GM12878 (cell line): ENCODE measurements at regions not wholly inside any gene's neighbourhood (a gene's known extent, or its start where the extent isn't known, plus 50 kb on each side); places are given as distances from the start of the nearest gene placed in this dataset.

ENCODE experiments used
- ATAC-seq: fragments of 200-7000 bp; cut with Tn5 transposase; 3 replicates; pipeline ENCODE4 v1.9.1; 2020; ENCODE audit warnings: mild to moderate bottlenecking, moderate library complexity
- BruUV-seq: library from RNA; stranded (reverse); fragments of 400-500 nt; replicated peaks from 2 replicates; lab custom pipeline; 2021; lab: Mats Ljungman, UMichigan
- CTCF ChIA-PET: fragments of 300-600 bp; sonication (Branson Sonifier 250); formaldehyde crosslinking; extraction: SDS; loops from one replicate; lab custom pipeline; 2021; ENCODE audit warnings: inconsistent platforms; lab: Yijun Ruan, JAX
- POLR2A ChIA-PET: fragments of 350-600 bp; formaldehyde crosslinking; extraction: SDS; loops from one replicate; lab custom pipeline; 2021; ENCODE audit warnings: inconsistent platforms; lab: Charles Lee
- RAD21 ChIA-PET: fragments of 300-600 bp; sonication (Branson Sonifier 250); formaldehyde crosslinking; loops from one replicate; lab custom pipeline; 2023; ENCODE audit warnings: antibody characterized with exemption; ENCODE audit not compliant: unreplicated experiment; lab: Charles Lee
- SMC1A ChIA-PET: fragments of 300-600 bp; sonication (Branson Sonifier 250); formaldehyde crosslinking; loops from one replicate; lab custom pipeline; 2023; ENCODE audit not compliant: unreplicated experiment, uncharacterized antibody; lab: Charles Lee
- DNase-seq: peaks from one replicate; pipeline ENCODE4 v3.0.0-alpha.2; 2011; ENCODE audit warnings: low read depth, low spot score
- FAIRE-seq: peaks from 3 replicates; lab custom pipeline; 2011; peaks lifted over from hg19 to GRCh38; lab: Jason Lieb, UNC
- H2AFZ ChIP-seq: 2 replicates; pipeline ENCODE4 v1.6.0; 2011; ENCODE audit warnings: low read depth, low read length, control low read depth; ENCODE audit not compliant: control insufficient read depth
- H3K27ac ChIP-seq: 2 replicates; pipeline ENCODE4 v1.5.1; 2011; ENCODE audit warnings: control low read depth; ENCODE audit not compliant: control insufficient read depth, insufficient read depth
- H3K27me3 ChIP-seq, 2 experiments: replicated peaks in 1 of 2; 2 replicates each; pipeline versions ENCODE4 v1.6.0 to v1.6.1; 2011; ENCODE audit warnings: low read length in 1 of 2; ENCODE audit not compliant: control insufficient read depth in 2 of 2, insufficient read depth in 2 of 2
- H3K36me3 ChIP-seq, 2 experiments: 2 replicates each; pipeline ENCODE4 v1.5.1; 2011; ENCODE audit warnings: low read length in 1 of 2; ENCODE audit not compliant: control insufficient read depth in 2 of 2, insufficient read depth in 2 of 2
- H3K4me1 ChIP-seq: 2 replicates; pipeline ENCODE4 v1.6.1; 2011; ENCODE audit warnings: mild to moderate bottlenecking, low read length, moderate library complexity, mixed read lengths; ENCODE audit not compliant: control insufficient read depth, insufficient read depth
- H3K4me2 ChIP-seq: 2 replicates; pipeline ENCODE4 v1.6.0; 2011; ENCODE audit warnings: control low read depth; ENCODE audit not compliant: control insufficient read depth, insufficient read depth
- H3K4me3 ChIP-seq: fragments of 200-600 bp; sonication (generic); 2 replicates; pipeline ENCODE4 v1.5.1; 2016
- H3K79me2 ChIP-seq: 2 replicates; pipeline ENCODE4 v1.6.0; 2011; ENCODE audit warnings: low read length; ENCODE audit not compliant: control insufficient read depth, insufficient read depth
- H3K9ac ChIP-seq: 2 replicates; pipeline ENCODE4 v1.8.0; 2011; ENCODE audit warnings: low read length, control low read depth, mixed read lengths; ENCODE audit not compliant: control insufficient read depth, insufficient read depth
- H3K9me3 ChIP-seq: replicated peaks from 3 replicates; pipeline ENCODE4 v1.5.1; 2011; ENCODE audit warnings: mild to moderate bottlenecking, low read length; ENCODE audit not compliant: control insufficient read depth, insufficient read depth
- H4K20me1 ChIP-seq: 2 replicates; pipeline ENCODE4 v1.6.0; 2011; ENCODE audit not compliant: control insufficient read depth, insufficient read depth
- ATF7 ChIP-seq: fragments of 450-650 bp; IDR thresholded peaks from 2 replicates; pipeline ENCODE4 v1.6.1; 2016; ENCODE audit warnings: low read depth, mild to moderate bottlenecking
- CBX3 ChIP-seq: fragments of 200-600 bp; sonication (generic); IDR thresholded peaks from 2 replicates; pipeline ENCODE4 v1.6.1; 2016; ENCODE audit warnings: low read depth, borderline replicate concordance
- CHD2 ChIP-seq: IDR thresholded peaks from 2 replicates; pipeline ENCODE4 v1.6.1; 2011; ENCODE audit warnings: low read depth, low read length, improper control_type of control experiment, borderline replicate concordance
- CREM ChIP-seq: IDR thresholded peaks from 2 replicates; pipeline ENCODE4 v1.6.1; 2014; ENCODE audit warnings: antibody characterized with exemption, low read depth
- EED ChIP-seq: sonication (generic); IDR thresholded peaks from 2 replicates; pipeline ENCODE4 v1.6.1; 2016; ENCODE audit warnings: antibody characterized with exemption, low read depth
- EP300 ChIP-seq, 2 experiments: fragments of 150-350 bp in 1 of 2; IDR thresholded peaks; 2 replicates each; pipeline ENCODE4 v1.6.1; 2011 to 2012; ENCODE audit warnings: low read depth in 2 of 2, low read length in 2 of 2, borderline replicate concordance in 1 of 2, improper control_type of control experiment in 1 of 2, inconsistent platforms in 1 of 2; ENCODE audit not compliant: control insufficient read depth in 1 of 2
- MTA3 ChIP-seq: IDR thresholded peaks from 2 replicates; pipeline ENCODE4 v1.6.1; 2012; ENCODE audit warnings: low read length, inconsistent platforms, borderline replicate concordance
- NFIC ChIP-seq: IDR thresholded peaks from 2 replicates; pipeline ENCODE4 v1.6.1; 2012; ENCODE audit warnings: low read depth, mild to moderate bottlenecking, inconsistent platforms, low read length, moderate library complexity
- SREBF1 ChIP-seq: IDR thresholded peaks from 2 replicates; pipeline ENCODE4 v1.6.1; 2012; ENCODE audit warnings: mild to moderate bottlenecking, low read length
- STAT1 ChIP-seq: fragments of 450-650 bp; conservative IDR thresholded peaks from 2 replicates; pipeline ENCODE4 v1.6.1; 2014; ENCODE audit warnings: antibody characterized with exemption, mild to moderate bottlenecking
- SUPT20H ChIP-seq: IDR thresholded peaks from 2 replicates; pipeline ENCODE4 v1.6.1; 2011; ENCODE audit warnings: low read depth, mild to moderate bottlenecking, low read length, moderate library complexity, borderline replicate concordance; ENCODE audit not compliant: control insufficient read depth
- TCF12 ChIP-seq: IDR thresholded peaks from 2 replicates; pipeline ENCODE4 v1.6.1; 2011; ENCODE audit warnings: low read depth, mild to moderate bottlenecking, low read length
- ZNF384 ChIP-seq: IDR thresholded peaks from 2 replicates; pipeline ENCODE4 v1.6.1; 2012; ENCODE audit warnings: low read depth, mild to moderate bottlenecking, low read length, improper control_type of control experiment, borderline replicate concordance
- ZSCAN29 ChIP-seq: fragments of 450-650 bp; IDR thresholded peaks from 2 replicates; pipeline ENCODE4 v1.6.1; 2017; ENCODE audit warnings: mild to moderate bottlenecking, moderate library complexity
- WGBS: methylation state at CpG from one replicate; pipeline ENCODE4 v1.1.6; 2016; ENCODE audit warnings: low lambda C conversion rate; ENCODE audit not compliant: insufficient replicate concordance, insufficient coverage; ENCODE audit errors: missing lambda C conversion rate; 5-methylcytosine and 5-hydroxymethylcytosine counted together
- in situ Hi-C: fragments of 300-500 bp; cut with MboI; formaldehyde crosslinking; loops from 9 replicates; pipeline ENCODE4 v1.14.3; 2018; ENCODE audit warnings: mixed read lengths
- intact Hi-C: fragments of 100-400 bp; cut with micrococcal nuclease; formaldehyde crosslinking; loops from one replicate; pipeline ENCODE4 v1.14.2; 2022; ENCODE audit not compliant: unreplicated experiment
- TF ChIP-seq, protein P1 (sequence below): fragments of 450-650 bp; conservative IDR thresholded peaks from 2 replicates; pipeline ENCODE4 v1.6.1; 2017; ENCODE audit warnings: mild to moderate bottlenecking, moderate library complexity
- TF ChIP-seq, protein P2 (sequence below): fragments of 450-650 bp; IDR thresholded peaks from 2 replicates; pipeline ENCODE4 v1.6.1; 2017; ENCODE audit warnings: antibody characterized with exemption, mild to moderate bottlenecking, moderate library complexity
- TF ChIP-seq, protein P3 (sequence below): IDR thresholded peaks from 2 replicates; pipeline ENCODE4 v1.6.1; 2011; ENCODE audit warnings: borderline replicate concordance, low read depth, mild to moderate bottlenecking, moderate library complexity, mixed read lengths, low read length; ENCODE audit not compliant: insufficient read depth; ENCODE audit errors: extremely low read length

DNA sequence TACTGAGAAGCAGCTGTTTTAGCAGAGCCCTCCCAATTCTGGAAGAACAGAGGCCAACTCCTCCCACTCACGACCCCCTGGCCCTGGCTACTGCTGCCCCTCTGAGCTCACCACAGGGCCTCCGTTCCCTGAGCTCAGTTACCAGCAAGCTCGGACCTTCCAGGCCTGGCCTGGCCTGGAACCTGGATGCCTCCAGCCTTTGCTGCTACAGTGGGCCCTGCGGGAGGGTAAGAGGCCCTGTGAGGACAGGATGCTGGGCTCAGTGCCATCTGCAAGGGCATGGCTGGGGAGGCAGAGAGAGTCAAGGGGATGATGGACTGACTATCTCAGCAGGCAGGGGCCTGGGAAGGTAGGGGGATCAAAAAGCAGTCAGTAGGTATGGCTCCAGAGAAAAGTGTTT is 209.9 kb upstream of the NCAM1 start (continued):
- TF ChIP-seq, protein P1, sequence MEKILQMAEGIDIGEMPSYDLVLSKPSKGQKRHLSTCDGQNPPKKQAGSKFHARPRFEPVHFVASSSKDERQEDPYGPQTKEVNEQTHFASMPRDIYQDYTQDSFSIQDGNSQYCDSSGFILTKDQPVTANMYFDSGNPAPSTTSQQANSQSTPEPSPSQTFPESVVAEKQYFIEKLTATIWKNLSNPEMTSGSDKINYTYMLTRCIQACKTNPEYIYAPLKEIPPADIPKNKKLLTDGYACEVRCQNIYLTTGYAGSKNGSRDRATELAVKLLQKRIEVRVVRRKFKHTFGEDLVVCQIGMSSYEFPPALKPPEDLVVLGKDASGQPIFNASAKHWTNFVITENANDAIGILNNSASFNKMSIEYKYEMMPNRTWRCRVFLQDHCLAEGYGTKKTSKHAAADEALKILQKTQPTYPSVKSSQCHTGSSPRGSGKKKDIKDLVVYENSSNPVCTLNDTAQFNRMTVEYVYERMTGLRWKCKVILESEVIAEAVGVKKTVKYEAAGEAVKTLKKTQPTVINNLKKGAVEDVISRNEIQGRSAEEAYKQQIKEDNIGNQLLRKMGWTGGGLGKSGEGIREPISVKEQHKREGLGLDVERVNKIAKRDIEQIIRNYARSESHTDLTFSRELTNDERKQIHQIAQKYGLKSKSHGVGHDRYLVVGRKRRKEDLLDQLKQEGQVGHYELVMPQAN, result no peak
- TF ChIP-seq ATF7, result no peak
- TF ChIP-seq ZSCAN29, result no peak
- no peak for TF ChIP-seq TCF12
- TF ChIP-seq CHD2, result no peak
- TF ChIP-seq CBX3, result no peak

DNA sequence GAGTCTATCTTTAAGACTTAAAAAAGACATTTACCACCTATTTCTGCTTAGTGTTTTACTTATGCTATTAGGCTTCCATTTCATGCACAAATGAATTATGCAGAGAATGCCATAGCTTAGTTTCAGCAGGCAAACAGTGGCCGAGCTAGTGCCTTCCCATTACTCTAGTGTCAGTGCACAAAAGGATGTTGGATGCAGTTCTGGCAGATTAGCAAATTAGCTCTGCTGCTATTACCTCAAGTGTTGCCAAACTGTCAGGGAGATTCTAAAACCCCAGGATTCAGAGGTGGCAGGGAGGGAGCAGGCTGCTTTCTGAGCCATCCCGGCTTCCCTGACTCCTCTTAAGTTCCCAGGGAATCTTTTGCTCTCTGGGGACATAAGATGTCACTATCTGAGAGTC is 209.4 kb upstream of the NCAM1 start:
- SMC1A ChIA-PET, result interaction anchor here (2.1 kb wide), 1 partner anchor 163 kb away, joined by 9 read pairs; no protein-coding TSS in a partner anchor
- ATAC-seq (no peak), FAIRE-seq (no peak)
- intact Hi-C loops (no loop called here), in situ Hi-C loops (no loop called here)
- no peaks in the 10 kb centered on the region for H3K79me2 ChIP-seq
- RAD21 ChIA-PET, result no interaction called here
- H3K27me3 ChIP-seq, result no peaks in the 10 kb centered on the region; a peak in 3 of 4 replicates
- CTCF ChIA-PET, result interaction anchor here (1.7 kb wide), 1 partner anchor 164 kb away, joined by 4 read pairs; no protein-coding TSS in a partner anchor
- no peak overlapping the region for H3K27ac ChIP-seq
- H3K4me1 ChIP-seq, result no peaks in the 10 kb centered on the region
- H3K4me3 ChIP-seq, result no peak overlapping the region
- no peaks in the 10 kb centered on the region for H3K36me3 ChIP-seq
- 2% methylated on average over 2 of the region's 2 CpGs for WGBS
- BruUV-seq, result no TSS peak
- H2AFZ ChIP-seq, result no peak overlapping the region
- no peak overlapping the region for H3K4me2 ChIP-seq
- TF ChIP-seq STAT1 (no peak), SREBF1 (no peak), ZSCAN29 (no peak), MTA3 (no peak), ZNF384 (no peak), EED (no peak), SUPT20H (no peak), EP300 (IDR thresholded peaks at IDR 0.05; ENCODE audit: borderline replicate concordance in 1 of 2, control insufficient read depth in 1 of 2, low read depth in 2 of 2, low read length in 2 of 2) (no peak), CREM (no peak), NFIC (no peak)
- TF ChIP-seq, protein P2, sequence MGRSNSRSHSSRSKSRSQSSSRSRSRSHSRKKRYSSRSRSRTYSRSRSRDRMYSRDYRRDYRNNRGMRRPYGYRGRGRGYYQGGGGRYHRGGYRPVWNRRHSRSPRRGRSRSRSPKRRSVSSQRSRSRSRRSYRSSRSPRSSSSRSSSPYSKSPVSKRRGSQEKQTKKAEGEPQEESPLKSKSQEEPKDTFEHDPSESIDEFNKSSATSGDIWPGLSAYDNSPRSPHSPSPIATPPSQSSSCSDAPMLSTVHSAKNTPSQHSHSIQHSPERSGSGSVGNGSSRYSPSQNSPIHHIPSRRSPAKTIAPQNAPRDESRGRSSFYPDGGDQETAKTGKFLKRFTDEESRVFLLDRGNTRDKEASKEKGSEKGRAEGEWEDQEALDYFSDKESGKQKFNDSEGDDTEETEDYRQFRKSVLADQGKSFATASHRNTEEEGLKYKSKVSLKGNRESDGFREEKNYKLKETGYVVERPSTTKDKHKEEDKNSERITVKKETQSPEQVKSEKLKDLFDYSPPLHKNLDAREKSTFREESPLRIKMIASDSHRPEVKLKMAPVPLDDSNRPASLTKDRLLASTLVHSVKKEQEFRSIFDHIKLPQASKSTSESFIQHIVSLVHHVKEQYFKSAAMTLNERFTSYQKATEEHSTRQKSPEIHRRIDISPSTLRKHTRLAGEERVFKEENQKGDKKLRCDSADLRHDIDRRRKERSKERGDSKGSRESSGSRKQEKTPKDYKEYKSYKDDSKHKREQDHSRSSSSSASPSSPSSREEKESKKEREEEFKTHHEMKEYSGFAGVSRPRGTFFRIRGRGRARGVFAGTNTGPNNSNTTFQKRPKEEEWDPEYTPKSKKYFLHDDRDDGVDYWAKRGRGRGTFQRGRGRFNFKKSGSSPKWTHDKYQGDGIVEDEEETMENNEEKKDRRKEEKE, result no peak
- TF ChIP-seq, protein P3, sequence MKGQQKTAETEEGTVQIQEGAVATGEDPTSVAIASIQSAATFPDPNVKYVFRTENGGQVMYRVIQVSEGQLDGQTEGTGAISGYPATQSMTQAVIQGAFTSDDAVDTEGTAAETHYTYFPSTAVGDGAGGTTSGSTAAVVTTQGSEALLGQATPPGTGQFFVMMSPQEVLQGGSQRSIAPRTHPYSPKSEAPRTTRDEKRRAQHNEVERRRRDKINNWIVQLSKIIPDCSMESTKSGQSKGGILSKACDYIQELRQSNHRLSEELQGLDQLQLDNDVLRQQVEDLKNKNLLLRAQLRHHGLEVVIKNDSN, result no peak
- TF ChIP-seq, all 136 proteins: peak for 0
- POLR2A ChIA-PET, result no interaction called here
- Histone ChIP-seq H4K20me1 (no peaks in the 10 kb centered on the region), H3K9me3 (no peaks in the 10 kb centered on the region), H3K9ac (no peak overlapping the region)
- DNase-seq, result no peak
